ENCODE measurements at regions not wholly inside any gene's neighbourhood (a gene's known extent, or its start where the extent isn't known, plus 50 kb on each side); places are given as distances from the start of the nearest gene placed in this dataset.
"Not testable (repeated sequence)": the region's sequence is repeated elsewhere in the genome, so short reads cannot be mapped to it uniquely, and the experiment has no call there.

DNA sequence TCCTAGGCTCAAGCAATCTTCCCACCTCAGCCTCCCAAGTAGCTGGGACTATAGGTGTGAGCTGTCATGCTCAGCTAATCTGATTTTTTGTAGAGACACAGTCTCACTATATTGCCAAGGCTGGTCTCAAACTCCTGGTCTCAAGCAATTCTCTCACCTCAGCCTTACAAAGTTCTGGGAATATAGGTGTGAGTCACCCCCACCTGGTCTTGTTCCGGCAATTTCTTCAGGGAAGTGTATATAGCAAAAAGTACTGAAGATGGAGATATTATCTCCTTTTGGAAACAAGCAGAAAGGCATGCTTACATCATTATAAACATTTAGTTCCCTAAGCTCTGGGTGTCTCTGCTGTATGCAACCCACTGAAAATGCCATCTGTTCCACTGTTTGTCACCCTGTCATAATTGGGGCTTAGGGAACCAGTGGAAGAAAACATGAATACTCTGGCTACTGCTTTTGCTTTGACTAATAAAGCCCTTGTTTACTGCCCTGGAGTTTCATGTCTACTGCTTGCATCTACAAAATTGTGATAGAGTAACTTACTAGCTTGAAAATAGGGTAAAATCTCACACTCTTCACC, 940.2 kb downstream of the GALC start:
- DNase-seq (ENCODE audit: low read depth in 3 of 3), result no peak

DNA sequence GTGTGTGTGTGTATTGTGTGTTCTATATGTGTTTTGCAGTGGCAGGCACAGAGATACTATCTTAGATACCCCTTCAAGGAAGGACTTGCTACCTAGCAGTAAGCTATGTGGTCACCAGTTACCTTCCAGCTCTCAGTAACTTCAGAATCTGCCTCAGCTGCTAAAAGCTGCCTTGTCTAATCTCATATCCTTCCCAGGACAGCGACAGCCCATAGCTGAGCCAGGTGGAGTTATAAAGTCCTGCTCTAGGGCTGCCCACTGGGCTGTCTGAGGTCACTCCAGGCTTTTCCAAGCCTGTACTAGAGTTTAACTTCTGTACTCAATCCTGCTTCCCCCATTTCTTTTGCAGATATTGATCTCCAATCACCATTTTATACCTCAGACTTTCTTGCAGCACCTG, 942.6 kb downstream of the GALC start:
- no peak for DNase-seq (ENCODE audit: low read depth in 3 of 3)

DNA sequence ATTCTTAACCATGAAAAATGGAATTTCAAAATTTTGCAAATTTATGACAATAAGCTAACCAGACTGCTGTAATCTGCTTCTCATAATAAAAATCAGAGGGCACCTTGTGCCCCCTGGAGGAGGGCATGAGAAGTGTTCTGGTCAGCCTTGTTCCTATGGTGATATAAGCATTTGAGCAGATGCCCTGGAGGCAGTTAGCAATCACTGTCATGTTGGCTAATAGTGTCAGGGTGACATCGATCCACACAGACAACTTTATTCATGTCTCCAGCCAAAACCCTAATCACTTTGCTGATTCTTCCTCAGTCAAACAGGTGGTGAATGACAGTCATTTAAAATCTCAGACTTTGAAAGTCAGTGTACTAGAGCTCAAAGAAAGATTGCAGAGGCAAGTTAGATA, 943.0 kb downstream of the GALC start:
- no peak for DNase-seq (ENCODE audit: low read depth in 3 of 3)

DNA sequence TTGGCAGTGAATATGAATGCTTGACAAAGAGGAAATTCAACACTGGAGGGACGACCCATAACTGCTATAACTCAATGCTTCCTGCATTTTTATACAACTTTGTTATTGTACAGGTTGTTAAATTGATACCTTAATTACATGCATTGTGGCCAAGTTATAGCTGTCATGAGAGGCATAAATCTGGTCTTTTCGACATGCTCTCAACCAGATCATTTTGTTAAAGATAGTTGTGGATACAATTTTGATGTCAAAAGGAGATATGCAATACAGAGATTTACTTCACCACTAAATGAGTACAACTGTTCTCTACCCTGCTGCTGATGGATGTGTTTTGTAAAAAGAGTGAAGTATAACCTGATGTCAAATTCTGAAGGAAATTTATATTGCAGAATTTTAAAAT, 946.0 kb downstream of the GALC start:
- DNase-seq (ENCODE audit: low read depth in 3 of 3), result no peak

DNA sequence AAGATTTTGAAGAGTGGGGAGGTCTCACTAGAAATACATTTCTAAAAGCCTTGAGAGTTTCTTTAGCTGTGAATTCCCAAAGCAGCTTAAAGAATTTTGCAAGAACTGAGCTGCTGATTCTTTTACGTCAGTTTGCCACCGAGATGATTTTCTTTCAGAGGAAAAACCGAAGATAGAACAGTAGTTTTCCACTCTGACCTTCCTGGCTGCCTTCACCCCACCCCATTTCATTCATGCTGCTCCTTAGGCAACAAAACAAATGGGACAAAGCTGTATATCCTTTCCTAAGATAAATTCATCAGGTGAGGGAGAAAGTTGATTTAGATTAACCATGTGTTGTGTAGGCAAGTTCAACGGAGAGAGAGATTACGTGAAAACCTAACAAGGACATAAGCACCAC, 947.0 kb downstream of the GALC start:
- DNase-seq (ENCODE audit: low read depth in 3 of 3), result no peak

DNA sequence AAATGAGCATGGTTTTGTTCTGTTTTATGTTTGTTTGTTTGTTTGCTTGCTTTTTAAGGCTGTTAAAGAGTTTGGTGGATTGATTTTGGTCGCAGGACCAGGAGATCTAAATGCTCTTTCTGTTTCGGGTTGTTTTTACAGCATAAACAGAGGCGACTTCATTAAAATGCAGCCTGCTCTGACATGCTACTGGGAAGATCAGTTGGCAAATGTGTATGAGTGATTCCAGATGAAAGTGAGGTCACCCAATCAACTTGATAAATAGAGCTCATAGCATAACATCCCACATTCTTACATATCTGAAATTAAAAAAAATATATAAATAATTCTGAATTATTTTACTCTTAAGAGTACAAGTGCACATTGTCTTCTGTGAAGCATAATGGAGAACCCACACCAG, 947.7 kb downstream of the GALC start:
- no peak for DNase-seq (ENCODE audit: low read depth in 3 of 3)

DNA sequence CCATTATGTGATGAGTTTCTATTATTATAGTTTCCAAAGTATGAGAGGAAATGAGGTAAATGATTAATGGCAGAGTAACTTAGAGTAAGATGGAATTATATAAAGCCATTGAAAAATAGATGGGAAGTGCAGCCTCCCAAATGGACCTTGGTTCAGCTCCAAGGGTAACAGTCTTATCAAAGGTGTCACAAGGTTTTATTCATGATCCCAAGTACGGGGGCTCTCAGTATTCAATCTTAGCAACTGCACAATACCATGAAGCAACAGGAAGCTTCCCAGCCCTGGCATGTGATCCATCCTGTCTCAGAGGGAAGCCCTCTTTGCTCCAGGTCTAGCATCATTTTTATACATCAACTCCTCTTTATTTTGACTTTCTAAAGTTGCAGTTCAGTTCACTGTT, 948.2 kb downstream of the GALC start:
- DNase-seq (ENCODE audit: low read depth in 3 of 3), result no peak

DNA sequence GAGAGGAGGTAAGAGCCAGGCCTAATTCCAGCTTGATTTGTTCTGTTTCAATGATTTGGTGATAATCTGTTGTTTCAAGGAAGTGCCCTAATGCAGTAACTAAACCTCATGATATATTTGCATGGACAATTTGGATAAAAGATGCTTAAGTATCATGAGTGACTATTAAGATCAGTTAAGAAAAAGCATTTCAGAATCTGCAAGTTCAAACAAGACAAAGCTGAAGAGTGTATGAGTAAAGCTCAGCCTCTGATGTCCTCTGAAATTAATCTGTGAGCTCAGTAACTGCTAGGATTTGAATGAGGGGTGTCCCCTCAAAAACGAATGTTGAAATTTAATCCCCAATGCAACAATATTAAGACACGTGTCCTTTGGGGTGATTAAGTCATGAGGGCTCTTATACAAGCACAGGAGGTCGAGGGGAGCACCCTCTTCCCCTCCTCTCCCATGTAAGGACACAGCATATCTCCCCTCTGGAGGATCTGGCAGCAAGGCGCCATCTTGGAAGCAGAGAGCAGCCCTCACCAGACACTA, 949.2 kb downstream of the GALC start:
- no peak for DNase-seq (ENCODE audit: low read depth in 3 of 3)

DNA sequence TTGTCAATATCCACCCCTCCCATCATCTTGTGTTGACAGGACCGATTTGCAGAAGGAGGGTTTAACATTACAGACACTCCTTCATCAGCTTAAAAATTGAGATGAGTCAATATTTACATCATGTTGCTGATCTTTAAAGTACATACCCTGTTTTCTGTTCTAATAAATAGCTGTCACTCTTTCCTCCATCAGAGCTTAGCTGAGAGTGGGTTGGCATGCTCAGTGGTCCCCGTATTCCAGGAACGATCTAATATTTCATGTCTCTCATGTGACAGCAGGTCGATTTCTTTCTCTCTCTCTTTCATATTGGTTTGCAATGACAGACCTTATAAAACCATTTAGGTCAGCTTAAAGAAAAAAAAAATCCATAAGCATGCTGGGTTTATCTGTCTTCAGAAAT, 950.6 kb downstream of the GALC start:
- DNase-seq (ENCODE audit: low read depth in 3 of 3), result no peak

DNA sequence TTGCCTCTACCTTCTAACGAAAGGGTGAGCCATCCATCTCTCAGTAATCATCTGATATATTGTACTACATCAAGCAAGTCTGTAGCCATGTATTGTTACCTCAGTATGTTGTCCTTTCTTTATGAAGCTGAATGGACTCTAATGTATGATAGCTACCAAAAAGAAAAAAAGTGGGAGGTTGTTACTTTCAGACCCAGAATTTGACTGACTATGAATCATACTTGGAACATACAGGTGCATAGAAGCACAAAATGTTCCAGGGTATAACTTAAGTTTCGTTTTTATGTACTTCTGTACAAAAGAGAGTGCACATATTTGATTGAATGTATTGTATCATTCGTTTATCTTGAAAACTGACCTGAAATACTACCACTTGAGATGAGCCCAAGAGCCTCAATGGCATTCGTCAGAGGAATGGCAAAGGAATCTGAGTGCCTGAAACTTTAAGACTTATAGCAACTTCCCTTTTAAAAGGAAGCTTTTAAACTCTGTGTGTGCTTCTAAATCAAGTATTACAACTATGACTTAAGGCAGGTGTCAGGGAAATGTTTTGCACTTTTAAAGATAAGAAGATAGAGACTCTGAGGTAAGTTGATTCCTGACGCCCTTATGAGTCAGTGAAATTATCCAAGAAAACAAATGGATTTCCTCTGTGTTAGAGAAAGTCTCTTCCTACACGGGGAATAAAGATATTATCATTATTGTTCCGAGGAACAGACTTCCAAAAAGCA, 951.5 kb downstream of the GALC start:
- no peak for DNase-seq (ENCODE audit: low read depth in 3 of 3)

DNA sequence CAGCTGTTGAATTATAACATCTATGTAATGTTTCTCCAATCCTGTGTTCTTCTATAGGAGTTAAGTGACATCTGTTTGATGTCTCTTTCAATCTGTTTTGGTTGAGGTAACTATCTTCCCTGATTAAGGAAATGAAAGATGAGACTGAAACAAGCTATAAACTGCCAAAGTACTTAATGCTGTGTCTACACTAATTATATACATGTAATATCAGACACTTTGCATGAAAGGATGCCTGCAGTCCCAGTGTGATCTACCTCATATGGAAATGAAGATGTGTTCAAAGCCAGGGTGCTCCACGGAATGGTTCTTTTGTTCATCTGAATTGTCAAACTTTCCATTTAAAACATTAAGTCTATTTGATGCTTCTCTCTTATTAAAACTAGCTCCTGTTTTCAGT, 958.3 kb downstream of the GALC start:
- no peak for DNase-seq (ENCODE audit: low read depth in 3 of 3)

DNA sequence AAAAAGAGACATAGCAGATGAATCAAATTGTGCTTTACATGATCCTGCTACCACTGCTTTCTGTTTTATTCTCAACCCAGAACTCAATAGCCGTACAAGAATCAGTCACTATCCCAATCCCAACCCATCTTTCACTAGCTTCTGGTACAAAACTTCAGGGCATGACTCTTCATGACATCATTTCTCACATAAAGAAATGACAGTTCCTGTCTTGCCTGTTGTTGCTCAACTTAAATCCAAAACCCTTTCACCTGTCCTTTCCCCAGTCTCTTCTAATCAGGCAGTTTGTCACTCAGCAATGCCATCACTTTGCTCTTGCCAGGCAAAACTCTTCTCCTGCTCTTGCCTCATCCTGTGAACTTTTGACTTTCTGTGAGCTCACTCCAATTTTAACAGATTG, 962.8 kb downstream of the GALC start:
- DNase-seq (ENCODE audit: low read depth in 3 of 3), result no peak

DNA sequence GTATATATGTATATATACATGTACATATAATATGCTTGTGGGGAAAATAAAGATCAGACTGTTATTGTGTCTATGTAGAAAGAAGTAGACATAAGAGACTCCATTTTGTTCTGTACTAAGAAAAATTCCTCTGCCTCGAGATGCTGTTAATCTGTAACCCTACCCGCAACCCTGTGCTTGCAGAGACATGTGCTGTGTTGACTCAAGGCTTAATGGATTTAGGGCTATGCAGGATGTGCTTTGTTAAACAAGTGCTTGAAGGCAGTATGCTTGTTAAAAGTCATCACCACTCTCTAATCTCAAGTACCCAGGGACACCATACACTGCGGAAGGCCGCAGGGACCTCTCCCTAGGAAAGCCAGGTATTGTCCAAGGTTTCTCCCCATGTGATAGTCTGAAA, 972.9 kb downstream of the GALC start:
- DNase-seq (ENCODE audit: low read depth in 3 of 3), result not testable (repeated sequence)

DNA sequence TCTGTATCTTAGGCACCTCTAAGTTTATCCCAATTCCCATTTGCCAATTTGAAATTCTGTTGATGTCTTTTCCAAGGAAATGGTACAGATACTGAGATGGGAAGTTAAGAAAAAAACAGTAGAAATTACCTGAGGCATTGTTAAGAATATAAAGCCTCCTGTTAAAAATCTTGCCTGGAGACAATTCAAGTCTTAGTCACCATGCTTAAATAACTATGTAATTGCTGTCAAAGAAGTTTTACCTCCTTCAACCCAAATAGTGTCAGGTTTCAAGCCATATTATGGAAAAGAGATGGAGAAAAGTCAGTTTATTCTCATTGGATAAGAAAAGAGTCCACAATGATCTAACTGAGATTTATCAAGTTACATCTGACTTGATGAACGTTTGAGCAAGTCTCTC, 974.7 kb downstream of the GALC start:
- DNase-seq (ENCODE audit: low read depth in 3 of 3), result no peak

DNA sequence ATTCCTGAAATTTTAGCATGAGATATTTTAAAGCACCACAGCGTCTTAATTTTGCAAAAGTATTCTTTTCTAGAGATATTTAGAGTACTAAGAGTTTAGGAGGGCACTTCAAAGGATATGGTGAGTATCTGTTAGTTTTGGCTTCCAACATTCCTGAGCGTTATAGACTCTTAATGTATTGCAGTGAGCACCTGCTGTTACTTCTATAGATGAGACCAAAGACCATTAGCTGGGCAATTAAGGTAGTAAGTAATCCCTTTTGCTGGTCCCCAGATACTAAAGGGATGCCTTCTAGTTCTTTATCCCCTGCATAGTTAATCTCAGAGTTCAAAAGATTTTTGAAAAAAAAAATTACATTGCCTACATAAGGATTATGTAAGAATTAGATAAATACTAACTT, 975.6 kb downstream of the GALC start:
- DNase-seq (ENCODE audit: low read depth in 3 of 3), result no peak

DNA sequence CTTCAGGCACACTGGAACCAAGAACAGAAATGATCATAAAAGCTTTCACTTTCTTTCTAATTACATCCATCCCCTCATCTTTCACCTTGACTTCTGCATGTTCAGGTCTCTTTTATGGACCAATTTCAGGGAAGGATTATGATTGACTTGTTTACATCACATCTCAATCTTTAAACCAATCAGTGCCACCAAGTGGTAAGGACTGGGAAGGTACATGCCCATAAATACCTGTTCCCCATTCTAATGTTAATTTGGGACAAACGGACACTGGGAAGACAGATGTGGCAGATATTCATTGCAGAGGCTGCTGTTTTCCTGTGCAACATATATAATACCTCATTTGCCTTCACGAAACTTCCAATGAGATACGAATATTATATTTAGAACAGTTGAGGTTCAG, 978.1 kb downstream of the GALC start:
- no peak for DNase-seq (ENCODE audit: low read depth in 3 of 3)

DNA sequence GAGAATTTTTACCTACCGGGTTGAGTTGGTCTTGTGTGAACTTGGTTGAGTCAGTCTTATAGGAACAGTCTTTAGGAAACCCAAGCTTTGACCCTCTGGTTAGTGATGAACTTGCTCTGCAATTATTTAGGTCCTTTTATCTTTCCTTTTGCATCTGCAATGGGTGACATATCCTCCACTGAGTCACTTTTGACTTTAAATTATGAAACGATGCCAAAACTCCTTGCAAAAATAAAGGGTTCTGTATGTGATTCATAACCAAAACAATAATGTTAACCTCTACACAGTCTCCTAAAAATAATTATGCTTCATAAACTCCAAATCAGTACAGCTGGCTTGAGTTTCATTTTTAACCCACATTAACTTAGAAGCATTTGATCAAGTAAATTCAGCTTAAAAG, 979.4 kb downstream of the GALC start:
- DNase-seq (ENCODE audit: low read depth in 3 of 3), result no peak

DNA sequence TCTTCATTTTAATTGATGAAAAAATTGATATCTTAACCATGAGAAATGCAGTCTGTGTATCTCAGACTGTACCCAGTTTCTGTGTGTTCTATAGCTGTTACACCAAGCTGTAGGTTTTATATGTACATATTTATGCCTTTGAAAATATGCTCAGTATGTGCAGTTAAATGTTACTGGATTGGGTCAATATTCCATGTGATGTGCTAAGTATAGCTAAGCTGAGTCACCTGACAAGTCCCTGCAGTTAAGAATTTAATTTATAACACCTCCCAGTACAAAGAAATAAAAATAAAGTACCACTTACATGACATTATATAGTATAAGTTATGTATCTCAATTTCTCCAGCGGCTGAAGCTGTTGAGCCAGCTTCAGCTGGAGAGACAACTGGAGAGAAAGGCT, 984.0 kb downstream of the GALC start:
- DNase-seq (ENCODE audit: low read depth in 3 of 3), result no peak

DNA sequence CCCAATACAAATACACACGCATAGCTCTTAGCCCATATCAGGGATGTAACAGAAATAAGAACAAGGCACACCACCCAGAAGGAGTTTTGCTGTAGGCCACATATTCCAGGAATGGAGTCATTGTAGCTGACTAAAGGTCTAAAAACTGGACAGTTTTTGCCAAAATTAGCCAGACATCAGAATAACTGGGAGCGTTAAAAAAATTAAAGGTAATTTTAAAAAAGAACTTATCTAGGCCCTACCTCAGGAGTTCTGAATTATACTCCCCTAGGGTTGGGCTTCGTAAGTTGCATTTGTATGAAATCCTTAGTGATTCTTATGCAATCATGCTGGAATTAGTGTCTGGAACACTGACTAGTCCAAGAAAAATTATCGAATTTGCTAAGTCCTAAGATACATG, 987.7 kb downstream of the GALC start:
- no peak for DNase-seq (ENCODE audit: low read depth in 3 of 3)

DNA sequence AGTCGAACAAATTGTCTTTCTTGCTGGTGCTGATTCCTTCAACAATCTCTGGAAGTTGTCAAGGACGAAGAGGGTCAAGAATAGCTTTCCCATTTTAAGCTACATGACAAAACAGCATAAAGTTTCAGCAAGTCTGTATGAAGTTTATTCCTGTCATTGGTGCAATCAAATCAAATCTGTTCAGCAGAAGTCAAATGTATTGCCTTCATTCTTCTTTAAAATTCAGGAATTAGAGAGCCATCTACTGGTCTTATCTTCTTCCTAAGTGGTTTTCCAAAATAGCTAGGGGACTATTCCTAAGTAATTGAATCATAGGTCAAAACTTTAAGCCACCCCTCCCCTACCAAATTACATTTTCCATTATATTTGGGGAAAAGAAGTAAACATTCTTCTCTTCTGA, 990.2 kb downstream of the GALC start:
- no peak for DNase-seq (ENCODE audit: low read depth in 3 of 3)

DNA sequence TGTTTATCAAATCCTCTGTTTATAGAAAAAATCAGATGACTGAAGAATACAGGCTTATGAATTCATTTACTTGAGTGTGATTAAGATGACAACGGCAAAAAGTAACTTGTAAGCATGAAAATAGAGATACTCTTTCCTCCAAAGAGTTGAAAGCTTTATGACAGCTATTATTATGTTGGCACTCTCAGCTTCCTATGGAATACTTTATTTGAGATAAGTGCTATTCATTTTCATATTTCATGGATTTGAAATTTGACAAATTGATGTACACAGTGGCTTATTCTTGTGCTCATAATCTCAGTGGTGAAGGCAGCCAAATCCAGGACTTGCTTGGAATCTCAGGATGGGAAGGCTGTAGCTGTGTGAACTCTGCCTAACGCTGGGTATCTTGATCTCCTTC, 991.6 kb downstream of the GALC start:
- no peak for DNase-seq (ENCODE audit: low read depth in 3 of 3)

DNA sequence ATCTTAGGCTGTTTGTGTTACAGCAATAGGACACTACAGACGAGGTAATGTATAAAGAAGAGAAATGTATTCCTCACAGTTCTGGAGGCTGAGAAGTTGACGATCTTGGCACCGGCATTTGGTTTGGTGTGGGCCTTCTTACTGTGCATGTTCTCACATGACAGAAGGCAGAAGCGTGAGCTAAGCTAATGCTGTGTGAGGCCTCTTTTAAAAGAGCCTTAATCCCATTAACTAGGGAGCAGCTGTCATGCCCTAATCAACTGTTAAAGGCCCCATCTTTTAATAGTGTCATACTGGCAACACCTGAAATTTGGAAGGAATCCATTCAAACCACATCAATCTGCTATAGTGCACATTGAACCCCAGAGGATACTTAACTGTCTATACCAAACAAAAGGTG, 992.9 kb downstream of the GALC start:
- DNase-seq (ENCODE audit: low read depth in 3 of 3), result no peak

DNA sequence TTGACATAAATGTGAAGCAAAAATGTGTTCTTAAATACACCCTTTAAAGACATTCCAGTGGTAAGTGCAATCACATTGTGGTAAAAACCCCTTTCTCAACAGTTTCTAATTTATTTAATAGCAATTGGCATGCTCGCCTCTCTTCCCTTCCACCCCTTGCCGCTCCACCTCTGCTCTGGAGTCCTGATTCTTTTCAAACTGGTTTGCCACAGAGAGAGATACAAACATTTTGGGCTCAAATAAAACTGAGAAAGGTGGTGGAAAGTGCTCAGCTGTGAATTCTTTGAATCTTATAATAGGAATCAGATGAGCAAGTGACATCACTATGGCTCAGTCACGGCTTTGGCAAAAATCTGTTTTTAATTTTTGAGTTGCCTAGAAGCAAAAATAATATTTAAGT, 993.9 kb downstream of the GALC start:
- DNase-seq (ENCODE audit: low read depth in 3 of 3), result no peak

DNA sequence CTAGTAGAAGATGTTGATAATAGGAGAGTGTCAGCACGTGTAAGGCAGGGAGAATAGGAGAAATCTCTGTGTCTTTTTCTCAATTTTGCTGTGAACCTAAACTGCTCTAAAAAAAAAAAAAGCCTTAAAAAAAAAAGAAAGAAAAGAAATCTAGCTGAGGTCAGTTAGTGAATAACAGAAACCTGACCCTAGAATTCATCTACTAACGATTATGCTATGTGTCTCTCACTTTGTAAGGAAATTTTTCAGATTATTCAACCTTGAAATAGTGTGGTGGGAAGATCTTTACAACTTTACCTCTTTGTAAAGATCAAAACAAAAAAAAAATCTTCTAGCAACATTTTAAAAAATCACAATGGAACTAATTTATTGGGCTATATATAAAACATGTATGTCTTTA, 995.7 kb downstream of the GALC start:
- DNase-seq (ENCODE audit: low read depth in 3 of 3), result no peak

All from stimulated activated CD4-positive, alpha-beta T cell treated with anti-CD3 and anti-CD28 coated beads, TNF-alpha, amount 100 ng/mL, for 48 hours (primary cell).